ENCODE measurements at regions not wholly inside any gene's neighbourhood (a gene's known extent, or its start where the extent isn't known, plus 50 kb on each side); places are given as distances from the start of the nearest gene placed in this dataset.
"Not testable (repeated sequence)": the region's sequence is repeated elsewhere in the genome, so short reads cannot be mapped to it uniquely, and the experiment has no call there.

DNA sequence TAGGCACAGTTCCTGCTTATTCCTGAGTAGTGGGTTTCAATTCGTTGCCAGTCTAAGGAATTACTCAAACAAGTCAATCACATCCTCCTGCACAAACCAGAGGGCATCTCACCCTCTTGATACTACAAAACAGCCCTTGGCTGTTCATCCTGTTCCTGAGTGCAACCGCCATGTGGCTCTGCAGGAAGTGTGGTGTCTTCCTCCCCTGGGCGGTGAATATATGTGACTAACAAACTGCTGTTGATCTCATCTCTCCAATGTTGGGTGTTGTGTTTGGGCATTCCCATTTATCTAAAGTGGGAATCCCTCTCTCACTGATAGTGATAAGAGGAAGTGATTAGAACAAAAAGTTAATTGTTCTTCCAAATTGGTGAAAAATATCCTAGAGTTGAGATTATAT, 163.0 kb downstream of the TBX18 start:
- Histone ChIP-seq H3K27ac (ENCODE audit: low read length) (no peak overlapping the region), H3K9me3 (ENCODE audit: insufficient read depth, low read depth, low read length) (no peaks in the 10 kb centered on the region), H3K4me3 (ENCODE audit: low read length) (no peak overlapping the region), H3K36me3 (ENCODE audit: insufficient read depth, low read depth, low read length) (no peaks in the 10 kb centered on the region), H3K4me1 (ENCODE audit: insufficient read depth, low read length) (no peaks in the 10 kb centered on the region), H3K27me3 (ENCODE audit: insufficient read depth, low read length) (no peaks in the 10 kb centered on the region), H3K9ac (ENCODE audit: low read depth, low read length) (no peak overlapping the region)

DNA sequence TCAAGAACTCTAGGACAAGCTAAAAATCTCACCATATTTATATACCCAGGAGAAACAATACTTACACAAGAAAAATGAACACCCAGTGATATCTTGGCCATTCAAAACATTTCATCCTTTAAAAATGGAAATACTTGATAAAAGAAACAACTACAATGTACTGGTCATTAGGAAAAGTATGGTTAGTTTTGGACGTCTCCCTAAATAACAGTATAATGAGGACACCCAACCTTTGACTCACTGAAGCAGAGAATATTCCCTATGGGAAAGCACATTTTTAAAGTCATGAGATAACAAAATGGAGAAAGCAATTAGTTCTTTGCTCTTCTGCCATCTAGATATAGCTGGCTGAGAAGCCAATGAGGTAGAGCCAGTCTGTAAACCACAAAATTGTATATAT, 164.4 kb downstream of the TBX18 start:
- Histone ChIP-seq H3K9ac (ENCODE audit: low read depth, low read length) (no peak overlapping the region), H3K4me1 (ENCODE audit: insufficient read depth, low read length) (no peaks in the 10 kb centered on the region), H3K27ac (ENCODE audit: low read length) (no peak overlapping the region), H3K36me3 (ENCODE audit: insufficient read depth, low read depth, low read length) (no peaks in the 10 kb centered on the region), H3K4me3 (ENCODE audit: low read length) (no peak overlapping the region), H3K27me3 (ENCODE audit: insufficient read depth, low read length) (no peaks in the 10 kb centered on the region), H3K9me3 (ENCODE audit: insufficient read depth, low read depth, low read length) (no peaks in the 10 kb centered on the region)

GRCh38 chr6:84597238-84597875, 167.0 kb downstream of the TBX18 start:
- Histone ChIP-seq H3K36me3 (ENCODE audit: insufficient read depth, low read depth, low read length) (no peaks in the 10 kb centered on the region), H3K4me3 (ENCODE audit: low read length) (no peak overlapping the region), H3K4me1 (ENCODE audit: insufficient read depth, low read length) (no peaks in the 10 kb centered on the region), H3K27ac (ENCODE audit: low read length) (no peak overlapping the region), H3K9ac (ENCODE audit: low read depth, low read length) (no peak overlapping the region), H3K9me3 (ENCODE audit: insufficient read depth, low read depth, low read length) (no peaks in the 10 kb centered on the region), H3K27me3 (ENCODE audit: insufficient read depth, low read length) (no peaks in the 10 kb centered on the region)

DNA sequence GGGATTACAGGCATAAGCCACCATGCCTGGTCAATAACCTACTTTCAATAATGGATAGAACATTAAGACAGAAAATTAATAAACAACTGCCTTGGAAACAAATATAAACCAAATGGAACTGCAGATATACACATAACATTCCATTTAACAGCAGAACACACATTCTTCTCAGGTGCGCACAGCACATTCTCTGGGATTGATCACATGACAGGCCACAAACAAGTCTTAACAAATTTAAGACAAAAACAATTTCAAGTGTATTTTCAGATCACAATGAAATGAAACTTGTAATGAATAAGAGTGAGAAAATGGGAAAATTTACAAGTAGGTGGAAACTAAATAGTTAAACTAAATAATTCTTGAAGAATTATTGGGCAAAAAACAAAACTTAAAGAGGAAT, 167.9 kb downstream of the TBX18 start:
- Histone ChIP-seq H3K9me3 (ENCODE audit: insufficient read depth, low read depth, low read length) (no peaks in the 10 kb centered on the region), H3K27ac (ENCODE audit: low read length) (no peak overlapping the region), H3K36me3 (ENCODE audit: insufficient read depth, low read depth, low read length) (no peaks in the 10 kb centered on the region), H3K9ac (ENCODE audit: low read depth, low read length) (no peak overlapping the region), H3K4me3 (ENCODE audit: low read length) (no peak overlapping the region), H3K4me1 (ENCODE audit: insufficient read depth, low read length) (no peaks in the 10 kb centered on the region), H3K27me3 (ENCODE audit: insufficient read depth, low read length) (no peaks in the 10 kb centered on the region)

DNA sequence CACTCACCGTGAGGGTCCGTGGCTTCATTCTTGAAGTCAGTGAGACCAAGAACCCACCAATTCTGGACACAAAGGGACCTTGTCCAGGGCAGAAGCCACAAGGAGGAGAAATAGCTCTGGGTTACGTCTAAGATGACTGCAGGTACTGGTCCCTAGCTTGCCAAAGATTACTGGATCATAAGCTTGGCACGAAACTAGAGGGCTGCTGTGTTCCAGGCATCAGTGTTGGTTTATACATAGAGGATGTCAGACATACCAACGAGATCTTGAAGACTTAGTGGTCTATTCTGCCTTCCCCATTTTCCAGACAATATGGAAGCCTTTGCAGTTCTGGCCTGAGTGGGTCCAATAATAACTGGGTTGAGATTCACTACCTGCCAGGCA, 175.7 kb downstream of the TBX18 start:
- Histone ChIP-seq H3K4me3 (ENCODE audit: low read length) (no peak overlapping the region), H3K4me1 (ENCODE audit: insufficient read depth, low read length) (no peaks in the 10 kb centered on the region), H3K36me3 (ENCODE audit: insufficient read depth, low read depth, low read length) (no peaks in the 10 kb centered on the region), H3K27ac (ENCODE audit: low read length) (no peak overlapping the region), H3K9ac (ENCODE audit: low read depth, low read length) (no peak overlapping the region), H3K9me3 (ENCODE audit: insufficient read depth, low read depth, low read length) (no peaks in the 10 kb centered on the region), H3K27me3 (ENCODE audit: insufficient read depth, low read length) (no peaks in the 10 kb centered on the region)

- not testable (repeated sequence) for H3K4me3 ChIP-seq (ENCODE audit: low read length); H3K27me3 ChIP-seq (ENCODE audit: insufficient read depth, low read length); H3K4me1 ChIP-seq (ENCODE audit: insufficient read depth, low read length); H3K9ac ChIP-seq (ENCODE audit: low read depth, low read length); H3K27ac ChIP-seq (ENCODE audit: low read length); H3K36me3 ChIP-seq (ENCODE audit: insufficient read depth, low read depth, low read length); H3K9me3 ChIP-seq (ENCODE audit: insufficient read depth, low read depth, low read length)
Measured at GRCh38 chr6:84587994-84588696, 176.3 kb downstream of the TBX18 start.

- not testable (repeated sequence) for H3K27me3 ChIP-seq (ENCODE audit: insufficient read depth, low read length); H3K9ac ChIP-seq (ENCODE audit: low read depth, low read length); H3K9me3 ChIP-seq (ENCODE audit: insufficient read depth, low read depth, low read length); H3K4me1 ChIP-seq (ENCODE audit: insufficient read depth, low read length); H3K36me3 ChIP-seq (ENCODE audit: insufficient read depth, low read depth, low read length); H3K27ac ChIP-seq (ENCODE audit: low read length); H3K4me3 ChIP-seq (ENCODE audit: low read length)
Measured at GRCh38 chr6:84587202-84587940, 177.0 kb downstream of the TBX18 start.

GRCh38 chr6:84583784-84584183, 180.6 kb downstream of the TBX18 start:
- no peak overlapping the region for H3K4me3 ChIP-seq (ENCODE audit: low read length)
- H3K9me3 ChIP-seq (ENCODE audit: insufficient read depth, low read depth, low read length), result peaks cover 4% of the 10 kb centered on the region; the same call in 1 of the 2 replicates

DNA sequence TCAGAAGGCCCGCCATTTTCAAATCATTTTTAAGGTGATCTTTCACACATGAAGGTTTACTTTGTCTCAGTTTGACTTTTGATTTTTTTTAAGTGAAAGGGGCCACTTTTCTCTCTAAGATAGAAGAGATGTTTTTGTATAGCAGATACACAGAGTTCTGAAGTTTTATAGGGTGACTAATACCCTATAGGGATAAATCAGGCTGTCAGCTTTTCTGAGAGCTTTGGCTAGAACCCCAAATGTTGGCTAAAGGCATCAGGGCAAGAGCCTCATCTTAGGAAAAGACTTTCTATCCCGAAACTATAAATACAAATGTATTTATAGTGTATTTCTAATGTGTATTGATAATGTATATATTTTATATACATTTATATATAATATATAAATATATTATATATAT, 181.4 kb downstream of the TBX18 start:
- Histone ChIP-seq H3K4me1 (ENCODE audit: insufficient read depth, low read length) (no peaks in the 10 kb centered on the region), H3K9ac (ENCODE audit: low read depth, low read length) (no peak overlapping the region), H3K9me3 (ENCODE audit: insufficient read depth, low read depth, low read length) (peaks cover 4% of the 10 kb centered on the region; the same call in 1 of the 2 replicates), H3K27ac (ENCODE audit: low read length) (no peak overlapping the region), H3K4me3 (ENCODE audit: low read length) (no peak overlapping the region), H3K36me3 (ENCODE audit: insufficient read depth, low read depth, low read length) (no peaks in the 10 kb centered on the region), H3K27me3 (ENCODE audit: insufficient read depth, low read length) (no peaks in the 10 kb centered on the region)

More at GRCh38 chr6:84583784-84584183, 180.6 kb downstream of the TBX18 start:
- Histone ChIP-seq H3K27ac (ENCODE audit: low read length) (no peak overlapping the region), H3K36me3 (ENCODE audit: insufficient read depth, low read depth, low read length) (no peaks in the 10 kb centered on the region), H3K9ac (ENCODE audit: low read depth, low read length) (no peak overlapping the region), H3K4me1 (ENCODE audit: insufficient read depth, low read length) (no peaks in the 10 kb centered on the region), H3K27me3 (ENCODE audit: insufficient read depth, low read length) (no peaks in the 10 kb centered on the region)

DNA sequence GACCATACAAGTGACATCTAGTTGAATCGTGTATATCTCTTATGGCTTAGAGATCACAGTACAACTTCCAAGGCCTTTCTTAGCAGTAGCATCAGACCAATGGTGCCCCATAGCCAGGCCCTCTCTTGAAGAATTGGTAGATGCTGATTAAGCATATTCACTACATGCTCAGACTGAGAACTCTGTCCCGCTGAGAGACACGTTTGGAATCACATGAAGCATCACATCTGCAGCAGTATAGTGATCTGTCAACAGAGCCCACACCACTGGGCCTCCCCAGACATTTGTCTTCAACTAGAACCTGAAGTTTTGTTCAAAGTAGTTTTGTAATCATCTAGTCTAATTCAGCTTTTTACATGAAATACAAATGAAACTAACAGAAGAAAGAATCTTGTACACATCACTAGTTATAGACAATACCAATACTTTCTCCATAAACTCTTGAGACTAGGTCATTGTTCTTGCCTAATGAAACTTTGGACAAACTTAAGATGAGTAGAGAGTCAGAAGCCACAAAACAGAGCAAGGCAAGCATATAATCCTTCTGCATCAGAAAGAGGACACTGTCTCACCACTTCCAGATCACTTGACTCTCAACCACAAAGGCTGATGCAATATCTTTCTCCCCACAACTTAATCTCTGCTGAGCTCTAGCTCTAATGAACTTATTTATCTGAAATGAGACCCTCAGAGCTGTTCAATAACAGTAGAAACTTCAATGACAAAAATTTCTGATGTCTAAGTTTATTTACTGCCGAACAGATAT, 182.7 kb downstream of the TBX18 start:
- no peak overlapping the region for H3K9ac ChIP-seq (ENCODE audit: low read depth, low read length)
- no peak overlapping the region for H3K27ac ChIP-seq (ENCODE audit: low read length)
- H3K36me3 ChIP-seq (ENCODE audit: insufficient read depth, low read depth, low read length), result no peaks in the 10 kb centered on the region

GRCh38 chr6:84579404-84579803, 185.0 kb downstream of the TBX18 start:
- H3K4me1 ChIP-seq (ENCODE audit: insufficient read depth, low read length), result no peaks in the 10 kb centered on the region
- no peaks in the 10 kb centered on the region for H3K36me3 ChIP-seq (ENCODE audit: insufficient read depth, low read depth, low read length)
- no peak overlapping the region for H3K27ac ChIP-seq (ENCODE audit: low read length)
- no peak overlapping the region for H3K4me3 ChIP-seq (ENCODE audit: low read length)
- H3K9me3 ChIP-seq (ENCODE audit: insufficient read depth, low read depth, low read length), result peaks cover 4% of the 10 kb centered on the region; the same call in 1 of the 2 replicates
- H3K27me3 ChIP-seq (ENCODE audit: insufficient read depth, low read length), result no peaks in the 10 kb centered on the region
- H3K9ac ChIP-seq (ENCODE audit: low read depth, low read length), result no peak overlapping the region

More for the DNA sequence above, 182.7 kb downstream of the TBX18 start:
- Histone ChIP-seq H3K4me1 (ENCODE audit: insufficient read depth, low read length) (no peaks in the 10 kb centered on the region), H3K9me3 (ENCODE audit: insufficient read depth, low read depth, low read length) (peaks cover 4% of the 10 kb centered on the region; the same call in 1 of the 2 replicates), H3K27me3 (ENCODE audit: insufficient read depth, low read length) (no peaks in the 10 kb centered on the region), H3K4me3 (ENCODE audit: low read length) (no peak overlapping the region)
